GM12878 (cell line): ENCODE measurements at regions not wholly inside any gene's neighbourhood (a gene's known extent, or its start where the extent isn't known, plus 50 kb on each side); places are given as distances from the start of the nearest gene placed in this dataset.
"Not testable (repeated sequence)": the region's sequence is repeated elsewhere in the genome, so short reads cannot be mapped to it uniquely, and the experiment has no call there.

Source experiments
- ATAC-seq: fragments of 200-7000 bp; cut with Tn5 transposase; 3 replicates; pipeline ENCODE4 v1.9.1; 2020; ENCODE audit warnings: mild to moderate bottlenecking, moderate library complexity
- BruUV-seq: library from RNA; stranded (reverse); fragments of 400-500 nt; replicated peaks from 2 replicates; lab custom pipeline; 2021; lab: Mats Ljungman, UMichigan
- CTCF ChIA-PET: fragments of 300-600 bp; sonication (Branson Sonifier 250); formaldehyde crosslinking; extraction: SDS; loops from one replicate; lab custom pipeline; 2021; ENCODE audit warnings: inconsistent platforms; lab: Yijun Ruan, JAX
- POLR2A ChIA-PET: fragments of 350-600 bp; formaldehyde crosslinking; extraction: SDS; loops from one replicate; lab custom pipeline; 2021; ENCODE audit warnings: inconsistent platforms; lab: Charles Lee
- RAD21 ChIA-PET: fragments of 300-600 bp; sonication (Branson Sonifier 250); formaldehyde crosslinking; loops from one replicate; lab custom pipeline; 2023; ENCODE audit warnings: antibody characterized with exemption; ENCODE audit not compliant: unreplicated experiment; lab: Charles Lee
- SMC1A ChIA-PET: fragments of 300-600 bp; sonication (Branson Sonifier 250); formaldehyde crosslinking; loops from one replicate; lab custom pipeline; 2023; ENCODE audit not compliant: unreplicated experiment, uncharacterized antibody; lab: Charles Lee
- DNase-seq: peaks from one replicate; pipeline ENCODE4 v3.0.0-alpha.2; 2011; ENCODE audit warnings: low read depth, low spot score
- FAIRE-seq: peaks from 3 replicates; lab custom pipeline; 2011; peaks lifted over from hg19 to GRCh38; lab: Jason Lieb, UNC
- H2AFZ ChIP-seq: 2 replicates; pipeline ENCODE4 v1.6.0; 2011; ENCODE audit warnings: low read depth, low read length, control low read depth; ENCODE audit not compliant: control insufficient read depth
- H3K27ac ChIP-seq: 2 replicates; pipeline ENCODE4 v1.5.1; 2011; ENCODE audit warnings: control low read depth; ENCODE audit not compliant: control insufficient read depth, insufficient read depth
- H3K27me3 ChIP-seq, 2 experiments: replicated peaks in 1 of 2; 2 replicates each; pipeline versions ENCODE4 v1.6.0 to v1.6.1; 2011; ENCODE audit warnings: low read length in 1 of 2; ENCODE audit not compliant: control insufficient read depth in 2 of 2, insufficient read depth in 2 of 2
- H3K36me3 ChIP-seq, 2 experiments: 2 replicates each; pipeline ENCODE4 v1.5.1; 2011; ENCODE audit warnings: low read length in 1 of 2; ENCODE audit not compliant: control insufficient read depth in 2 of 2, insufficient read depth in 2 of 2
- H3K4me1 ChIP-seq: 2 replicates; pipeline ENCODE4 v1.6.1; 2011; ENCODE audit warnings: mild to moderate bottlenecking, low read length, moderate library complexity, mixed read lengths; ENCODE audit not compliant: control insufficient read depth, insufficient read depth
- H3K4me2 ChIP-seq: 2 replicates; pipeline ENCODE4 v1.6.0; 2011; ENCODE audit warnings: control low read depth; ENCODE audit not compliant: control insufficient read depth, insufficient read depth
- H3K4me3 ChIP-seq: fragments of 200-600 bp; sonication (generic); 2 replicates; pipeline ENCODE4 v1.5.1; 2016
- H3K79me2 ChIP-seq: 2 replicates; pipeline ENCODE4 v1.6.0; 2011; ENCODE audit warnings: low read length; ENCODE audit not compliant: control insufficient read depth, insufficient read depth
- H3K9ac ChIP-seq: 2 replicates; pipeline ENCODE4 v1.8.0; 2011; ENCODE audit warnings: low read length, control low read depth, mixed read lengths; ENCODE audit not compliant: control insufficient read depth, insufficient read depth
- H3K9me3 ChIP-seq: replicated peaks from 3 replicates; pipeline ENCODE4 v1.5.1; 2011; ENCODE audit warnings: mild to moderate bottlenecking, low read length; ENCODE audit not compliant: control insufficient read depth, insufficient read depth
- H4K20me1 ChIP-seq: 2 replicates; pipeline ENCODE4 v1.6.0; 2011; ENCODE audit not compliant: control insufficient read depth, insufficient read depth
- RCOR1 ChIP-seq: conservative IDR thresholded peaks from 2 replicates; pipeline ENCODE4 v1.6.1; 2012; ENCODE audit warnings: low read depth, low read length, improper control_type of control experiment
- WGBS: methylation state at CpG from one replicate; pipeline ENCODE4 v1.1.6; 2016; ENCODE audit warnings: low lambda C conversion rate; ENCODE audit not compliant: insufficient replicate concordance, insufficient coverage; ENCODE audit errors: missing lambda C conversion rate; 5-methylcytosine and 5-hydroxymethylcytosine counted together
- in situ Hi-C: fragments of 300-500 bp; cut with MboI; formaldehyde crosslinking; loops from 9 replicates; pipeline ENCODE4 v1.14.3; 2018; ENCODE audit warnings: mixed read lengths
- intact Hi-C: fragments of 100-400 bp; cut with micrococcal nuclease; formaldehyde crosslinking; loops from one replicate; pipeline ENCODE4 v1.14.2; 2022; ENCODE audit not compliant: unreplicated experiment
- TF ChIP-seq, protein P1 (sequence below): fragments of 450-650 bp; IDR thresholded peaks from 2 replicates; pipeline ENCODE4 v1.6.1; 2017; ENCODE audit warnings: mild to moderate bottlenecking, moderate library complexity
- TF ChIP-seq, protein P2 (sequence below): IDR thresholded peaks from 2 replicates; pipeline ENCODE4 v1.6.1; 2012; ENCODE audit warnings: improper control_type of control experiment, low read depth, low read length; ENCODE audit not compliant: insufficient replicate concordance

DNA sequence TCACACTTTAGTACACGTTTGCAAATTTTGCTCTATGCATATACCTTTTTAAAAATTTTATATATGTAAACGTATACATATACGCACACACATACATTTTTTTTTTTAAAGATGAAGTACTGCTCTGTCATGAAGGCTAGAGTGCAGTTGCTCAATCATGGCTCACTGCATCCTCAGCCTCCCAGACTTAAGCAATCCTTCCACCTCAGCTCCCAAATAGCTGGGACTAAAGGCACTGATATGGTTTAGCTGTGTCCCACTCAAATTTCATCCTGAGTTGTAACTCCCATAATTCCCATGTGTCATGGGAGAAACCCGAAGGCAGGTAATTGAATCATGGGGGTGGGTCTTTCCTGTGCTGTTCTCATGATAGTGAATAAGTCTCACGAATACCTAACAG, 220.8 kb upstream of the CAND1 start (continued):
- TF ChIP-seq, protein P1, sequence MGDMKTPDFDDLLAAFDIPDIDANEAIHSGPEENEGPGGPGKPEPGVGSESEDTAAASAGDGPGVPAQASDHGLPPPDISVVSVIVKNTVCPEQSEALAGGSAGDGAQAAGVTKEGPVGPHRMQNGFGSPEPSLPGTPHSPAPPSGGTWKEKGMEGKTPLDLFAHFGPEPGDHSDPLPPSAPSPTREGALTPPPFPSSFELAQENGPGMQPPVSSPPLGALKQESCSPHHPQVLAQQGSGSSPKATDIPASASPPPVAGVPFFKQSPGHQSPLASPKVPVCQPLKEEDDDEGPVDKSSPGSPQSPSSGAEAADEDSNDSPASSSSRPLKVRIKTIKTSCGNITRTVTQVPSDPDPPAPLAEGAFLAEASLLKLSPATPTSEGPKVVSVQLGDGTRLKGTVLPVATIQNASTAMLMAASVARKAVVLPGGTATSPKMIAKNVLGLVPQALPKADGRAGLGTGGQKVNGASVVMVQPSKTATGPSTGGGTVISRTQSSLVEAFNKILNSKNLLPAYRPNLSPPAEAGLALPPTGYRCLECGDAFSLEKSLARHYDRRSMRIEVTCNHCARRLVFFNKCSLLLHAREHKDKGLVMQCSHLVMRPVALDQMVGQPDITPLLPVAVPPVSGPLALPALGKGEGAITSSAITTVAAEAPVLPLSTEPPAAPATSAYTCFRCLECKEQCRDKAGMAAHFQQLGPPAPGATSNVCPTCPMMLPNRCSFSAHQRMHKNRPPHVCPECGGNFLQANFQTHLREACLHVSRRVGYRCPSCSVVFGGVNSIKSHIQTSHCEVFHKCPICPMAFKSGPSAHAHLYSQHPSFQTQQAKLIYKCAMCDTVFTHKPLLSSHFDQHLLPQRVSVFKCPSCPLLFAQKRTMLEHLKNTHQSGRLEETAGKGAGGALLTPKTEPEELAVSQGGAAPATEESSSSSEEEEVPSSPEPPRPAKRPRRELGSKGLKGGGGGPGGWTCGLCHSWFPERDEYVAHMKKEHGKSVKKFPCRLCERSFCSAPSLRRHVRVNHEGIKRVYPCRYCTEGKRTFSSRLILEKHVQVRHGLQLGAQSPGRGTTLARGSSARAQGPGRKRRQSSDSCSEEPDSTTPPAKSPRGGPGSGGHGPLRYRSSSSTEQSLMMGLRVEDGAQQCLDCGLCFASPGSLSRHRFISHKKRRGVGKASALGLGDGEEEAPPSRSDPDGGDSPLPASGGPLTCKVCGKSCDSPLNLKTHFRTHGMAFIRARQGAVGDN = no peak
- TF ChIP-seq, protein P2, sequence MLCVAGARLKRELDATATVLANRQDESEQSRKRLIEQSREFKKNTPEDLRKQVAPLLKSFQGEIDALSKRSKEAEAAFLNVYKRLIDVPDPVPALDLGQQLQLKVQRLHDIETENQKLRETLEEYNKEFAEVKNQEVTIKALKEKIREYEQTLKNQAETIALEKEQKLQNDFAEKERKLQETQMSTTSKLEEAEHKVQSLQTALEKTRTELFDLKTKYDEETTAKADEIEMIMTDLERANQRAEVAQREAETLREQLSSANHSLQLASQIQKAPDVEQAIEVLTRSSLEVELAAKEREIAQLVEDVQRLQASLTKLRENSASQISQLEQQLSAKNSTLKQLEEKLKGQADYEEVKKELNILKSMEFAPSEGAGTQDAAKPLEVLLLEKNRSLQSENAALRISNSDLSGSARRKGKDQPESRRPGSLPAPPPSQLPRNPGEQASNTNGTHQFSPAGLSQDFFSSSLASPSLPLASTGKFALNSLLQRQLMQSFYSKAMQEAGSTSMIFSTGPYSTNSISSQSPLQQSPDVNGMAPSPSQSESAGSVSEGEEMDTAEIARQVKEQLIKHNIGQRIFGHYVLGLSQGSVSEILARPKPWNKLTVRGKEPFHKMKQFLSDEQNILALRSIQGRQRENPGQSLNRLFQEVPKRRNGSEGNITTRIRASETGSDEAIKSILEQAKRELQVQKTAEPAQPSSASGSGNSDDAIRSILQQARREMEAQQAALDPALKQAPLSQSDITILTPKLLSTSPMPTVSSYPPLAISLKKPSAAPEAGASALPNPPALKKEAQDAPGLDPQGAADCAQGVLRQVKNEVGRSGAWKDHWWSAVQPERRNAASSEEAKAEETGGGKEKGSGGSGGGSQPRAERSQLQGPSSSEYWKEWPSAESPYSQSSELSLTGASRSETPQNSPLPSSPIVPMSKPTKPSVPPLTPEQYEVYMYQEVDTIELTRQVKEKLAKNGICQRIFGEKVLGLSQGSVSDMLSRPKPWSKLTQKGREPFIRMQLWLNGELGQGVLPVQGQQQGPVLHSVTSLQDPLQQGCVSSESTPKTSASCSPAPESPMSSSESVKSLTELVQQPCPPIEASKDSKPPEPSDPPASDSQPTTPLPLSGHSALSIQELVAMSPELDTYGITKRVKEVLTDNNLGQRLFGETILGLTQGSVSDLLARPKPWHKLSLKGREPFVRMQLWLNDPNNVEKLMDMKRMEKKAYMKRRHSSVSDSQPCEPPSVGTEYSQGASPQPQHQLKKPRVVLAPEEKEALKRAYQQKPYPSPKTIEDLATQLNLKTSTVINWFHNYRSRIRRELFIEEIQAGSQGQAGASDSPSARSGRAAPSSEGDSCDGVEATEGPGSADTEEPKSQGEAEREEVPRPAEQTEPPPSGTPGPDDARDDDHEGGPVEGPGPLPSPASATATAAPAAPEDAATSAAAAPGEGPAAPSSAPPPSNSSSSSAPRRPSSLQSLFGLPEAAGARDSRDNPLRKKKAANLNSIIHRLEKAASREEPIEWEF = no peak
- TF ChIP-seq RCOR1 = no peak

DNA sequence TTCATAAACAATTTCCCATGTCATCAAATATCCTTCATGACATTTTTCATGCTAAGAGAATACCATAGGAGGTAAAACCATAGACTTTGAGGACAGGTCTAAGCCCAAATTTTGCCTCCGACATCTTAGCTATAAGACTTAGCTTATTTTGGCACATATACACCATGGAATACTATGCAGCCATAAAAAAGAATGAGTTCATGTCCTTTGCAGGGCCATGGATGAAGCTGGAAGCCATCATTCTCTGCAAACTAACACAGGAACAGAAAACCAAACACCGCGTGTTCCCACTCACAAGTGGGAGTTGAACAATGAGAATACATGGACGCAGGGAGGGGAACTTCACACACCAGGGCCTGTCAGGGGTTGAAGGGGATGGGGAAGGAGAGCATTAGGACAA, 220.0 kb upstream of the CAND1 start:
- H4K20me1 ChIP-seq, FAIRE-seq, H3K27ac ChIP-seq, H3K4me3 ChIP-seq, H3K9ac ChIP-seq, H3K9me3 ChIP-seq, POLR2A ChIA-PET, DNase-seq, H3K4me1 ChIP-seq, ATAC-seq, H3K36me3 ChIP-seq, H3K4me2 ChIP-seq, H2AFZ ChIP-seq, in situ Hi-C loops, intact Hi-C loops, SMC1A ChIA-PET, BruUV-seq, RAD21 ChIA-PET, H3K79me2 ChIP-seq, H3K27me3 ChIP-seq, CTCF ChIA-PET: not testable (repeated sequence)
- 37% methylated on average over 4 of the region's 4 CpGs for WGBS
